B cell (primary cell): ENCODE measurements at regions not wholly inside any gene's neighbourhood (a gene's known extent, or its start where the extent isn't known, plus 50 kb on each side); places are given as distances from the start of the nearest gene placed in this dataset.

Source experiments
- ATAC-seq: fragments of 200-7000 bp; cut with Tn5 transposase; one replicate; pipeline ENCODE4 v1.10.0; 2021; ENCODE audit warnings: low read depth, mild to moderate bottlenecking, moderate number of reproducible peaks, moderate library complexity
- CTCF ChIA-PET: fragments of 350-600 bp; sonication (Branson Sonifier 250); formaldehyde crosslinking; loops from one replicate; lab custom pipeline; 2021; ENCODE audit warnings: antibody characterized with exemption, inconsistent platforms; lab: Charles Lee
- POLR2A ChIA-PET: fragments of 350-600 bp; sonication (Branson Sonifier 250); formaldehyde crosslinking; loops from one replicate; lab custom pipeline; 2021; ENCODE audit warnings: antibody characterized with exemption; lab: Charles Lee
- DNase-seq: peaks from one replicate; pipeline ENCODE4 v3.0.0; 2013
- H2AFZ ChIP-seq: 2 replicates; pipeline ENCODE4 v1.6.1; 2012; ENCODE audit warnings: mild to moderate bottlenecking, low read depth, low read length; ENCODE audit not compliant: insufficient read depth, poor library complexity, severe bottlenecking
- H3K27ac ChIP-seq, 2 donors: 1 replicate in 1 of 2; 2 replicates in 1 of 2; pipeline ENCODE4 v1.5.1; 2012 to 2013; ENCODE audit warnings: low read length in 2 of 2, mild to moderate bottlenecking in 2 of 2, moderate library complexity in 1 of 2
- H3K27me3 ChIP-seq, 4 experiments: fragments of 200-600 bp in 1 of 4; sonication (generic) in 1 of 4; replicated peaks in 1 of 4; 1 replicate in 2 of 4; 2 replicates in 2 of 4; pipeline versions ENCODE4 v1.6.1 to v1.7.0; 2013 to 2016; ENCODE audit warnings: low read length in 3 of 4, mild to moderate bottlenecking in 2 of 4, mixed read lengths in 1 of 4, moderate library complexity in 1 of 4; ENCODE audit not compliant: insufficient read depth in 4 of 4, control insufficient read depth in 3 of 4; ENCODE audit errors: control extremely low read depth in 1 of 4
- H3K36me3 ChIP-seq, 2 experiments: replicated peaks in 1 of 2; 1 replicate in 1 of 2; 2 replicates in 1 of 2; pipeline versions ENCODE4 v1.6.1 to v1.7.1; 2013; ENCODE audit warnings: low read length in 1 of 2; ENCODE audit not compliant: insufficient read depth in 2 of 2, control insufficient read depth in 1 of 2; ENCODE audit errors: control extremely low read depth in 1 of 2, extremely low read depth in 1 of 2
- H3K4me1 ChIP-seq, 2 donors: fragments of 200-600 bp in 1 of 2; sonication (generic) in 1 of 2; 1 replicate in 1 of 2; 2 replicates in 1 of 2; pipeline versions ENCODE4 v1.5.1 to v1.6.1; 2013 to 2017; ENCODE audit warnings: low read length in 2 of 2; ENCODE audit not compliant: control insufficient read depth in 2 of 2, insufficient read depth in 2 of 2
- H3K4me2 ChIP-seq: replicated peaks from 2 replicates; pipeline ENCODE3; 2012; ENCODE audit warnings: mild to moderate bottlenecking, low read depth, low read length; ENCODE audit not compliant: poor library complexity, severe bottlenecking
- H3K4me3 ChIP-seq, 5 experiments: fragments of 200-600 bp in 1 of 5; sonication (generic) in 1 of 5; 1 replicate in 3 of 5; 2 replicates in 2 of 5; pipeline versions ENCODE4 v1.5.1 to v1.7.0; 2011 to 2016; ENCODE audit warnings: low read length in 4 of 5, mild to moderate bottlenecking in 4 of 5, low read depth in 2 of 5, control low read depth in 1 of 5, moderate library complexity in 1 of 5; ENCODE audit not compliant: insufficient read depth in 1 of 5; ENCODE audit errors: control extremely low read depth in 1 of 5, extremely low read depth in 1 of 5
- H3K79me2 ChIP-seq: fragments of 200-600 bp; sonication (generic); one replicate; pipeline ENCODE4 v1.6.0; 2016; ENCODE audit warnings: low read length; ENCODE audit not compliant: control insufficient read depth, insufficient read depth
- H3K9ac ChIP-seq: fragments of 200-600 bp; sonication (generic); 2 replicates; pipeline ENCODE4 v1.6.1; 2017; ENCODE audit warnings: mild to moderate bottlenecking, low read length, moderate library complexity
- H3K9me3 ChIP-seq, 3 donors: one replicate each; pipeline versions ENCODE4 v1.6.1 to v1.7.1; 2013; ENCODE audit warnings: low read length in 2 of 3; ENCODE audit not compliant: control insufficient read depth in 2 of 3, insufficient read depth in 1 of 3; ENCODE audit errors: control extremely low read depth in 1 of 3
- H4K20me1 ChIP-seq: 2 replicates; pipeline ENCODE4 v1.6.0; 2012; ENCODE audit warnings: mild to moderate bottlenecking, low read length; ENCODE audit not compliant: insufficient read depth, control insufficient read depth, poor library complexity, severe bottlenecking
- H3K27ac Mint-ChIP-seq: one replicate; pipeline ENCODE4 v1.8.0; 2021; ENCODE audit warnings: mixed read lengths
- H3K27me3 Mint-ChIP-seq: one replicate; pipeline ENCODE4 v1.8.0; 2021; ENCODE audit warnings: mixed read lengths
- H3K4me1 Mint-ChIP-seq: one replicate; pipeline ENCODE4 v1.8.0; 2021; ENCODE audit warnings: mixed read lengths
- H3K4me3 Mint-ChIP-seq: one replicate; pipeline ENCODE4 v1.8.0; 2021; ENCODE audit warnings: mixed read lengths
- H3K9me3 Mint-ChIP-seq: one replicate; pipeline ENCODE4 v1.8.0; 2022; ENCODE audit warnings: mixed read lengths; ENCODE audit not compliant: insufficient read depth
- EZH2 ChIP-seq: IDR thresholded peaks from 2 replicates; pipeline ENCODE4 v1.6.1; 2012; ENCODE audit warnings: borderline replicate concordance, low read depth, mild to moderate bottlenecking, moderate library complexity, low read length; ENCODE audit not compliant: insufficient read depth, poor library complexity, severe bottlenecking
- WGBS: methylation state at CpG from one replicate; pipeline ENCODE4 v1.1.5; 2013; ENCODE audit warnings: missing lambda C conversion rate; ENCODE audit not compliant: insufficient coverage; 5-methylcytosine and 5-hydroxymethylcytosine counted together
- intact Hi-C: fragments of 100-400 bp; cut with micrococcal nuclease; formaldehyde crosslinking; loops from one replicate; pipeline ENCODE4 v1.10.0; 2022
- TF ChIP-seq, protein P1 (sequence below): fragments of 200-600 bp; IDR thresholded peaks from one replicate; pipeline ENCODE4 v1.8.0; 2022; ENCODE audit warnings: antibody characterized with exemption, mild to moderate bottlenecking

- intact Hi-C loops: no loop called here
- CTCF ChIA-PET: interaction anchor here (0.6 to 14.0 kb wide), 4 partner anchors 94 to 563 kb away, joined by 3 to 302 read pairs (median 4); partner anchors contain the start of gene NFKBIA
- Histone ChIP-seq H3K9ac (no peak overlapping the region), H3K27ac (no peak overlapping the region), H3K36me3 (peaks cover 0 to 7% of the 10 kb centered on the region in 2 experiments), H3K27me3 (no peaks in the 10 kb centered on the region), H3K4me3 (no peak overlapping the region), H3K4me2 (no peak overlapping the region), H3K79me2 (no peaks in the 10 kb centered on the region), H2AFZ (no peak overlapping the region), H3K4me1 (no peaks in the 10 kb centered on the region), H4K20me1 (no peaks in the 10 kb centered on the region), H3K9me3 (no peaks in the 10 kb centered on the region)
- no peaks in the 10 kb centered on the region for H3K4me1 Mint-ChIP-seq
- DNase-seq (no peak), ATAC-seq (no peak)
- no peak overlapping the region for H3K4me3 Mint-ChIP-seq
- POLR2A ChIA-PET: no interaction called here
- H3K27ac Mint-ChIP-seq: no peak overlapping the region
- WGBS: no CpG with 5 or more reads among the region's 3 CpGs
- TF ChIP-seq, protein P1, sequence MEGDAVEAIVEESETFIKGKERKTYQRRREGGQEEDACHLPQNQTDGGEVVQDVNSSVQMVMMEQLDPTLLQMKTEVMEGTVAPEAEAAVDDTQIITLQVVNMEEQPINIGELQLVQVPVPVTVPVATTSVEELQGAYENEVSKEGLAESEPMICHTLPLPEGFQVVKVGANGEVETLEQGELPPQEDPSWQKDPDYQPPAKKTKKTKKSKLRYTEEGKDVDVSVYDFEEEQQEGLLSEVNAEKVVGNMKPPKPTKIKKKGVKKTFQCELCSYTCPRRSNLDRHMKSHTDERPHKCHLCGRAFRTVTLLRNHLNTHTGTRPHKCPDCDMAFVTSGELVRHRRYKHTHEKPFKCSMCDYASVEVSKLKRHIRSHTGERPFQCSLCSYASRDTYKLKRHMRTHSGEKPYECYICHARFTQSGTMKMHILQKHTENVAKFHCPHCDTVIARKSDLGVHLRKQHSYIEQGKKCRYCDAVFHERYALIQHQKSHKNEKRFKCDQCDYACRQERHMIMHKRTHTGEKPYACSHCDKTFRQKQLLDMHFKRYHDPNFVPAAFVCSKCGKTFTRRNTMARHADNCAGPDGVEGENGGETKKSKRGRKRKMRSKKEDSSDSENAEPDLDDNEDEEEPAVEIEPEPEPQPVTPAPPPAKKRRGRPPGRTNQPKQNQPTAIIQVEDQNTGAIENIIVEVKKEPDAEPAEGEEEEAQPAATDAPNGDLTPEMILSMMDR: no peak
- TF ChIP-seq EZH2: no peak
- H3K9me3 Mint-ChIP-seq: no peaks in the 10 kb centered on the region
- no peaks in the 10 kb centered on the region for H3K27me3 Mint-ChIP-seq
Observed at GRCh38 chr14:35235840-35236239, 56.3 kb upstream of the PSMA6 start.

- H3K27ac Mint-ChIP-seq: no peak overlapping the region
- DNase-seq: no peak
- POLR2A ChIA-PET: no interaction called here
Observed at GRCh38 chr14:35236806-35237205, 55.4 kb upstream of the PSMA6 start.

More at GRCh38 chr14:35236806-35237205, 55.4 kb upstream of the PSMA6 start:
- peaks cover 0 to 9% of the 10 kb centered on the region in 2 experiments for H3K36me3 ChIP-seq
- Mint-ChIP-seq H3K4me1 (no peaks in the 10 kb centered on the region), H3K9me3 (no peaks in the 10 kb centered on the region), H3K27me3 (no peaks in the 10 kb centered on the region), H3K4me3 (no peak overlapping the region)
- no peak overlapping the region for H3K4me3 ChIP-seq
- no peaks in the 10 kb centered on the region for H4K20me1 ChIP-seq
- CTCF ChIA-PET: interaction anchor here (14.0 kb wide), 1 partner anchor 174 kb away, joined by 302 read pairs; the partner anchor contains the start of gene NFKBIA
- ATAC-seq: no peak
- H3K27me3 ChIP-seq: no peaks in the 10 kb centered on the region
- H2AFZ ChIP-seq: no peak overlapping the region
- no CpG with 5 or more reads among the region's 2 CpGs for WGBS
- TF ChIP-seq, protein P1: peak; percentile 20
- no peak for TF ChIP-seq EZH2
- H3K4me1 ChIP-seq: no peaks in the 10 kb centered on the region
- intact Hi-C loops: no loop called here
- no peak overlapping the region for H3K9ac ChIP-seq
- H3K79me2 ChIP-seq: no peaks in the 10 kb centered on the region
- H3K27ac ChIP-seq: no peak overlapping the region
- no peak overlapping the region for H3K4me2 ChIP-seq
- H3K9me3 ChIP-seq: no peaks in the 10 kb centered on the region
